GM21825 (cell line): ENCODE measurements at regions not wholly inside any gene's neighbourhood (a gene's known extent, or its start where the extent isn't known, plus 50 kb on each side); places are given as distances from the start of the nearest gene placed in this dataset.
"Not testable (repeated sequence)": the region's sequence is repeated elsewhere in the genome, so short reads cannot be mapped to it uniquely, and the experiment has no call there.

Source experiments
- ATAC-seq: cut with Tn5 transposase; IDR thresholded peaks from one replicate; pipeline ENCODE4 v1.9.1; 2021; ENCODE audit warnings: mild to moderate bottlenecking, moderate library complexity; ENCODE audit not compliant: unreplicated experiment

- no peak for ATAC-seq
These were observed 941.3 kb downstream of the TBC1D32 start for GRCh38 chr6:120392941-120393340.

- no peak for ATAC-seq
These were observed 949.6 kb downstream of the TBC1D32 start for GRCh38 chr6:120384671-120385070.

- ATAC-seq = no peak
These were observed 950.6 kb downstream of the TBC1D32 start for GRCh38 chr6:120383681-120384080.

- peak; percentile 89 for ATAC-seq
These were observed 955.6 kb downstream of the TBC1D32 start for GRCh38 chr6:120378582-120379220.

- ATAC-seq = no peak
These were observed 961.1 kb downstream of the TBC1D32 start for GRCh38 chr6:120373185-120373584.

GRCh38 chr6:120363429-120363828, 970.9 kb downstream of the TBC1D32 start:
- ATAC-seq = no peak

- ATAC-seq = not testable (repeated sequence)
These were observed 975.7 kb downstream of the TBC1D32 start for GRCh38 chr6:120358535-120358934.

GRCh38 chr6:120357447-120357846, 976.8 kb downstream of the TBC1D32 start:
- no peak for ATAC-seq

- no peak for ATAC-seq
These were observed 978.5 kb downstream of the TBC1D32 start for GRCh38 chr6:120355822-120356221.

GRCh38 chr6:120354452-120355098, 979.7 kb downstream of the TBC1D32 start:
- no peak for ATAC-seq

- ATAC-seq = no peak
These were observed 981.8 kb downstream of the TBC1D32 start for GRCh38 chr6:120352491-120352890.

GRCh38 chr6:120348926-120349325, 985.4 kb downstream of the TBC1D32 start:
- no peak for ATAC-seq

GRCh38 chr6:120328521-120328920, 979.0 kb upstream of the MAN1A1 start:
- ATAC-seq = no peak

GRCh38 chr6:120320481-120321162, 971.1 kb upstream of the MAN1A1 start:
- no peak for ATAC-seq

- ATAC-seq = no peak
These were observed 954.7 kb upstream of the MAN1A1 start for GRCh38 chr6:120304223-120304622.

GRCh38 chr6:120303527-120303926, 954.0 kb upstream of the MAN1A1 start:
- ATAC-seq = no peak

GRCh38 chr6:120302041-120302440, 952.5 kb upstream of the MAN1A1 start:
- ATAC-seq = no peak

- ATAC-seq = no peak
These were observed 941.4 kb upstream of the MAN1A1 start for GRCh38 chr6:120290964-120291363.

- no peak for ATAC-seq
These were observed 932.4 kb upstream of the MAN1A1 start for GRCh38 chr6:120282005-120282404.

GRCh38 chr6:120279466-120280167, 930.1 kb upstream of the MAN1A1 start:
- no peak for ATAC-seq

- ATAC-seq = no peak
These were observed 929.3 kb upstream of the MAN1A1 start for GRCh38 chr6:120278689-120279396.
